HL-60 (cell line): ENCODE measurements at regions not wholly inside any gene's neighbourhood (a gene's known extent, or its start where the extent isn't known, plus 50 kb on each side); places are given as distances from the start of the nearest gene placed in this dataset.
"Not testable (repeated sequence)": the region's sequence is repeated elsewhere in the genome, so short reads cannot be mapped to it uniquely, and the experiment has no call there.

ENCODE experiments used
- POLR2AphosphoS5 ChIP-seq: IDR thresholded peaks from 2 replicates; pipeline ENCODE4 v1.6.1; 2012; ENCODE audit warnings: low read depth
- TF ChIP-seq, protein P1 (sequence below): IDR thresholded peaks from one replicate; pipeline ENCODE4 v1.5.1; 2011; ENCODE audit warnings: low read length, control low read depth, inconsistent platforms; ENCODE audit not compliant: insufficient read depth
- TF ChIP-seq, protein P2 (sequence below): IDR thresholded peaks from 2 replicates; pipeline ENCODE4 v1.6.1; 2012; ENCODE audit warnings: low read depth; ENCODE audit not compliant: insufficient replicate concordance

DNA sequence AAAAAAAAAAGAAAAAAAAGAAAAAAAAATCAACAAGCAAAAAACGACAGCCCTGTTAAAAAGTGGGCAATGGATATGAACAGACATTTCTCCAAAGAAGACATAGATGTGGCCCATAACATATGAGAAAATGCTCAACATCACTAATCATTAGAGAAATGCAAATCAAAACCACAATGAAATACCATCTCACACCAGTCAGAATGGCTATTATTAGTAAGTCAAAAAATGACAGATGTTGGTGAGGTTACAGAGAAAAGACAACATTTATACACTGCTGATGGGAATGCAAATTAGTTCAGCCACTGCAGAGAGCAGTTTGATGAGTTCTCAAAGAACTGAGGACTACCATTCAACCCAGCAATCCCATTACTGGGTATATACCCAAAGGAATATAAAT, 160.3 kb upstream of the IGF1 start:
- TF ChIP-seq, protein P1, sequence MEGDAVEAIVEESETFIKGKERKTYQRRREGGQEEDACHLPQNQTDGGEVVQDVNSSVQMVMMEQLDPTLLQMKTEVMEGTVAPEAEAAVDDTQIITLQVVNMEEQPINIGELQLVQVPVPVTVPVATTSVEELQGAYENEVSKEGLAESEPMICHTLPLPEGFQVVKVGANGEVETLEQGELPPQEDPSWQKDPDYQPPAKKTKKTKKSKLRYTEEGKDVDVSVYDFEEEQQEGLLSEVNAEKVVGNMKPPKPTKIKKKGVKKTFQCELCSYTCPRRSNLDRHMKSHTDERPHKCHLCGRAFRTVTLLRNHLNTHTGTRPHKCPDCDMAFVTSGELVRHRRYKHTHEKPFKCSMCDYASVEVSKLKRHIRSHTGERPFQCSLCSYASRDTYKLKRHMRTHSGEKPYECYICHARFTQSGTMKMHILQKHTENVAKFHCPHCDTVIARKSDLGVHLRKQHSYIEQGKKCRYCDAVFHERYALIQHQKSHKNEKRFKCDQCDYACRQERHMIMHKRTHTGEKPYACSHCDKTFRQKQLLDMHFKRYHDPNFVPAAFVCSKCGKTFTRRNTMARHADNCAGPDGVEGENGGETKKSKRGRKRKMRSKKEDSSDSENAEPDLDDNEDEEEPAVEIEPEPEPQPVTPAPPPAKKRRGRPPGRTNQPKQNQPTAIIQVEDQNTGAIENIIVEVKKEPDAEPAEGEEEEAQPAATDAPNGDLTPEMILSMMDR = not testable (repeated sequence)
- TF ChIP-seq POLR2AphosphoS5 = not testable (repeated sequence)
- TF ChIP-seq, protein P2, sequence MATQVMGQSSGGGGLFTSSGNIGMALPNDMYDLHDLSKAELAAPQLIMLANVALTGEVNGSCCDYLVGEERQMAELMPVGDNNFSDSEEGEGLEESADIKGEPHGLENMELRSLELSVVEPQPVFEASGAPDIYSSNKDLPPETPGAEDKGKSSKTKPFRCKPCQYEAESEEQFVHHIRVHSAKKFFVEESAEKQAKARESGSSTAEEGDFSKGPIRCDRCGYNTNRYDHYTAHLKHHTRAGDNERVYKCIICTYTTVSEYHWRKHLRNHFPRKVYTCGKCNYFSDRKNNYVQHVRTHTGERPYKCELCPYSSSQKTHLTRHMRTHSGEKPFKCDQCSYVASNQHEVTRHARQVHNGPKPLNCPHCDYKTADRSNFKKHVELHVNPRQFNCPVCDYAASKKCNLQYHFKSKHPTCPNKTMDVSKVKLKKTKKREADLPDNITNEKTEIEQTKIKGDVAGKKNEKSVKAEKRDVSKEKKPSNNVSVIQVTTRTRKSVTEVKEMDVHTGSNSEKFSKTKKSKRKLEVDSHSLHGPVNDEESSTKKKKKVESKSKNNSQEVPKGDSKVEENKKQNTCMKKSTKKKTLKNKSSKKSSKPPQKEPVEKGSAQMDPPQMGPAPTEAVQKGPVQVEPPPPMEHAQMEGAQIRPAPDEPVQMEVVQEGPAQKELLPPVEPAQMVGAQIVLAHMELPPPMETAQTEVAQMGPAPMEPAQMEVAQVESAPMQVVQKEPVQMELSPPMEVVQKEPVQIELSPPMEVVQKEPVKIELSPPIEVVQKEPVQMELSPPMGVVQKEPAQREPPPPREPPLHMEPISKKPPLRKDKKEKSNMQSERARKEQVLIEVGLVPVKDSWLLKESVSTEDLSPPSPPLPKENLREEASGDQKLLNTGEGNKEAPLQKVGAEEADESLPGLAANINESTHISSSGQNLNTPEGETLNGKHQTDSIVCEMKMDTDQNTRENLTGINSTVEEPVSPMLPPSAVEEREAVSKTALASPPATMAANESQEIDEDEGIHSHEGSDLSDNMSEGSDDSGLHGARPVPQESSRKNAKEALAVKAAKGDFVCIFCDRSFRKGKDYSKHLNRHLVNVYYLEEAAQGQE = not testable (repeated sequence)
